Gastroesophageal sphincter (tissue), 3 donors: ENCODE measurements at regions not wholly inside any gene's neighbourhood (a gene's known extent, or its start where the extent isn't known, plus 50 kb on each side); places are given as distances from the start of the nearest gene placed in this dataset.

ENCODE experiments used
- CTCF ChIP-seq, 4 experiments: fragments of 200-600 bp in 2 of 4; fragments of 450-650 bp in 2 of 4; sonication (generic) in 1 of 4; IDR thresholded peaks; one replicate each; pipeline ENCODE4 v1.5.1; 2017 to 2019; ENCODE audit warnings: antibody characterized with exemption in 4 of 4, mild to moderate bottlenecking in 2 of 4, moderate library complexity in 2 of 4
- EP300 ChIP-seq: sonication (generic); formaldehyde crosslinking; IDR thresholded peaks from one replicate; pipeline ENCODE4 v1.6.1; 2017; ENCODE audit warnings: antibody characterized with exemption, mild to moderate bottlenecking

GRCh38 chr10:113348694-113349093 lies 204.2 kb upstream of the HABP2 start:
- TF ChIP-seq CTCF (IDR thresholded peaks at IDR 0.05) (no peak), EP300 (no peak)
